Epithelial cell of proximal tubule (primary cell): ENCODE measurements at regions not wholly inside any gene's neighbourhood (a gene's known extent, or its start where the extent isn't known, plus 50 kb on each side); places are given as distances from the start of the nearest gene placed in this dataset.

Experiments used
- DNase-seq: peaks from one replicate; pipeline ENCODE4 v3.0.0-alpha.2; 2011; ENCODE audit warnings: low read depth
- H3K4me3 ChIP-seq: 2 replicates; pipeline ENCODE4 v1.5.1; 2011; ENCODE audit warnings: low read depth, mild to moderate bottlenecking, low read length
- TF ChIP-seq, protein P1 (sequence below): conservative IDR thresholded peaks from 2 replicates; pipeline ENCODE4 v1.5.1; 2012; ENCODE audit warnings: low read depth, mild to moderate bottlenecking, low read length

DNA sequence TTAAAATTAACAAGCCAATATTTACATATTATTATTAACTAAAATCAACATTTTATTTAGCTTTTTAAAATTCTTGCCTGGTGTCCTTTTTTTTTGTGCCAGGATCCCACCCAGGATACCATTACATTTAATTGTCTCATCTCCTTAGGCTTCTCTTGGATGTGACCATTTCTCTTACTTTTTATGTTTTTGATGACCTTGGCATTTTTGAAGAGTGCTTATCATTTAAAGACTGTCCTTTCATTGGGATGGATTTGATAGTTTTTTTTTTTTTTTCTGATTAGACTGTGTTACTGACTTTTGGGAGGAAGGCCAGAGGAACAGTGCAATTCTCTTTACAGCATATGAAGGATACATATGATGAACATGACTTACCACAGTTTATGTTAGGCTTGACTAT, 181.4 kb upstream of the SMIM30 start:
- TF ChIP-seq, protein P1, sequence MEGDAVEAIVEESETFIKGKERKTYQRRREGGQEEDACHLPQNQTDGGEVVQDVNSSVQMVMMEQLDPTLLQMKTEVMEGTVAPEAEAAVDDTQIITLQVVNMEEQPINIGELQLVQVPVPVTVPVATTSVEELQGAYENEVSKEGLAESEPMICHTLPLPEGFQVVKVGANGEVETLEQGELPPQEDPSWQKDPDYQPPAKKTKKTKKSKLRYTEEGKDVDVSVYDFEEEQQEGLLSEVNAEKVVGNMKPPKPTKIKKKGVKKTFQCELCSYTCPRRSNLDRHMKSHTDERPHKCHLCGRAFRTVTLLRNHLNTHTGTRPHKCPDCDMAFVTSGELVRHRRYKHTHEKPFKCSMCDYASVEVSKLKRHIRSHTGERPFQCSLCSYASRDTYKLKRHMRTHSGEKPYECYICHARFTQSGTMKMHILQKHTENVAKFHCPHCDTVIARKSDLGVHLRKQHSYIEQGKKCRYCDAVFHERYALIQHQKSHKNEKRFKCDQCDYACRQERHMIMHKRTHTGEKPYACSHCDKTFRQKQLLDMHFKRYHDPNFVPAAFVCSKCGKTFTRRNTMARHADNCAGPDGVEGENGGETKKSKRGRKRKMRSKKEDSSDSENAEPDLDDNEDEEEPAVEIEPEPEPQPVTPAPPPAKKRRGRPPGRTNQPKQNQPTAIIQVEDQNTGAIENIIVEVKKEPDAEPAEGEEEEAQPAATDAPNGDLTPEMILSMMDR = no peak
- DNase-seq = no peak
- no peak overlapping the region for H3K4me3 ChIP-seq

- TF ChIP-seq, protein P1 = no peak
- no peak for DNase-seq
Measured at GRCh38 chr7:113298501-113298900, 180.1 kb upstream of the SMIM30 start.

DNA sequence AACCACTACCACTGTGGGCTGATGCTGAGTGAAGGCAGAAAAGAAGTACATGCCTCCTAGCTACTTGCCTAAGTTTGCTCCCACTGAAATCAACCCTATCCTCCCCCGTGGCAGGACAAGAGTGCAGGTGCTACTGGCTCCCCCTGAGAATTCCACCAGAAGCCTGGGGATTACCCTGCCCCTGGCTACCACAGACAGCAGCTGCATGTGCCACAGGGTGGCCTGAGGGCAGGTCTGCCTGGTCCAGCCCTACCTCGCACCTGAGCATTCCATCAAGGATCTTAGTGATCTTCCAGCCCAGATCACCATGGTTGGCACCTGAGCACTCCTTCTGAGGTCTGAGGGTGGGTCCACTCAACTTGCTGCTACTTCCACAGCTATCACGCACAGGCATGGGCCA, 176.4 kb upstream of the SMIM30 start:
- no peak overlapping the region for H3K4me3 ChIP-seq
- DNase-seq = no peak
- TF ChIP-seq, protein P1 = no peak

More at GRCh38 chr7:113298501-113298900, 180.1 kb upstream of the SMIM30 start:
- no peak overlapping the region for H3K4me3 ChIP-seq

DNA sequence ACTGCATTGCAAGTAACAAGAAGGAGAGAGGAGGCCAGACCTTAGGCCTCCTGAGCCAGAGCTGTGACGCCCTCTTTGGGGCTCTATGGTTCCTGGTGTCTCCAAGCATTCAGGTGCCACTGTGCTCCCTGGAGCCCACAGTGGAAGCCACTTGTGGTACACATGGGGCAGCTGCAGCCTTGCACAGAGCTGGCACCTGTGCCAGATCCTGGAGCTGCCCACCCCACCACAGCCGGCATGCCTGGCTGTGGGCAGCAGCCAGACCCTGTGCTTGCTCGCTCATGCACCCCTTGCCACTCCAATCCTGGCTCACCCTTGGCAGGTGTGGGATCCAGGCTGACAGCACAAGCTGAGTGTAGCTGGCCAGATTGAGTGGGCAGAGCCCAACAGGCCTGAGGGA, 173.8 kb upstream of the SMIM30 start:
- no peak overlapping the region for H3K4me3 ChIP-seq
- TF ChIP-seq, protein P1 = no peak
- no peak for DNase-seq

GRCh38 chr7:113291058-113291457, 172.7 kb upstream of the SMIM30 start:
- no peak overlapping the region for H3K4me3 ChIP-seq
- TF ChIP-seq, protein P1 = no peak
- no peak for DNase-seq

- H3K4me3 ChIP-seq = no peak overlapping the region
- DNase-seq = no peak
- TF ChIP-seq, protein P1 = peak; percentile 69
Measured at GRCh38 chr7:113289140-113289740, 170.9 kb upstream of the SMIM30 start.

GRCh38 chr7:113285411-113285810, 167.1 kb upstream of the SMIM30 start:
- DNase-seq = no peak
- TF ChIP-seq, protein P1 = no peak
- no peak overlapping the region for H3K4me3 ChIP-seq
